Thyroid gland (tissue), 4 donors: ENCODE measurements at regions not wholly inside any gene's neighbourhood (a gene's known extent, or its start where the extent isn't known, plus 50 kb on each side); places are given as distances from the start of the nearest gene placed in this dataset.

ENCODE experiments used
- DNase-seq, 2 donors: peaks; one replicate each; pipeline ENCODE4 v3.0.0-alpha.2; 2019
- H3K27ac ChIP-seq, 3 donors: fragments of 200-600 bp; sonication (generic); 1 replicate in 2 of 3; 2 replicates in 1 of 3; pipeline ENCODE4 v1.5.1; 2016 to 2019; ENCODE audit warnings: mild to moderate bottlenecking in 1 of 3, moderate library complexity in 1 of 3
- H3K27me3 ChIP-seq: fragments of 200-600 bp; sonication (generic); one replicate; pipeline ENCODE4 v1.5.1; 2019
- H3K36me3 ChIP-seq, 2 donors: fragments of 200-600 bp; sonication (generic); one replicate each; pipeline ENCODE4 v1.5.1; 2016 to 2019
- H3K4me1 ChIP-seq, 2 donors: fragments of 200-600 bp; sonication (generic); one replicate each; pipeline ENCODE4 v1.5.1; 2017 to 2019
- H3K4me3 ChIP-seq, 3 donors: fragments of 200-600 bp; sonication (generic); replicated peaks in 1 of 3; 1 replicate in 2 of 3; 2 replicates in 1 of 3; pipeline ENCODE4 v1.5.1; 2016; ENCODE audit warnings: mild to moderate bottlenecking in 1 of 3
- H3K9me3 ChIP-seq: fragments of 200-600 bp; sonication (generic); one replicate; pipeline ENCODE4 v1.5.1; 2017
- POLR2A ChIP-seq, 2 donors: fragments of 450-650 bp; IDR thresholded peaks; one replicate each; pipeline ENCODE4 v1.6.1; 2017; ENCODE audit warnings: antibody characterized with exemption in 2 of 2, mild to moderate bottlenecking in 2 of 2, moderate library complexity in 1 of 2
- whole genome bisulfite sequencing, 2 donors: methylation state at CpG; one replicate each; pipeline ENCODE4 v1.1.5; 2017; 5-methylcytosine and 5-hydroxymethylcytosine counted together
- intact Hi-C: fragments of 100-400 bp; cut with DNase I; formaldehyde crosslinking; loops from one replicate; pipeline ENCODE4 v1.15.1; 2023
- TF ChIP-seq, protein P1 (sequence below), 6 experiments: fragments of 200-600 bp in 3 of 6; fragments of 450-650 bp in 3 of 6; sonication (generic) in 3 of 6; IDR thresholded peaks; one replicate each; pipeline ENCODE4 v1.5.1; 2016 to 2019; ENCODE audit warnings: antibody characterized with exemption in 6 of 6, mild to moderate bottlenecking in 2 of 6, inconsistent platforms in 1 of 6, moderate library complexity in 1 of 6

DNA sequence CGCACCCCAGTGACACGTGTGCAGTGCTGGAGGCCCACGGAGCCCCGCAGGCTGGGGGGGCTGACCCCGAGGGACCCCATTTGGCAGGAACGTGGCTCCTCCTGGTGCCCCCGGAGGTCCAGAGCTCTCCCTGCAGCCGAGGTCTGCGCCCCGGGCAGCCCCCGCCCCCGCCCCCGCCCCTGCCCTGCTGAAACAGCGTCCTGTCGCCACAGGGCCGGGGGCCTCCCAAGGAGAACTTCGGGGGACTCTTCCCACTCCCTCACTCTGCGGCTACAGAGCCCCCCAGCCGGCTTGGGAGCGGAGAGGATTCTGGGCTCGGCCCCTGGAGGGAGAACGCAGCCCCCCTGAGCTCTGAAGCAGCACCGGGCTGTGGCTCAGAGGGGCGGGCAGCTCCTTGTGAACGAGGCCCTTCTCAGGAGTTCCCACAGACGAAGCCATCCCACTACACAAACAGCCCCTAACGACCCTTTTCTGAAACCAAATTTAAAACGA is 115.2 kb downstream of the DLL1 start:
- Histone ChIP-seq H3K27me3 (no peaks in the 10 kb centered on the region), H3K4me1 (no peaks in the 10 kb centered on the region), H3K9me3 (no peaks in the 10 kb centered on the region), H3K4me3 (no peak overlapping the region), H3K36me3 (no peaks in the 10 kb centered on the region), H3K27ac (no peak overlapping the region)
- intact Hi-C loops: no loop called here
- 63 to 84% methylated on average over 6 to 11 of the region's 28 CpGs for WGBS, 2 donors
- no peak for DNase-seq
- TF ChIP-seq, protein P1, sequence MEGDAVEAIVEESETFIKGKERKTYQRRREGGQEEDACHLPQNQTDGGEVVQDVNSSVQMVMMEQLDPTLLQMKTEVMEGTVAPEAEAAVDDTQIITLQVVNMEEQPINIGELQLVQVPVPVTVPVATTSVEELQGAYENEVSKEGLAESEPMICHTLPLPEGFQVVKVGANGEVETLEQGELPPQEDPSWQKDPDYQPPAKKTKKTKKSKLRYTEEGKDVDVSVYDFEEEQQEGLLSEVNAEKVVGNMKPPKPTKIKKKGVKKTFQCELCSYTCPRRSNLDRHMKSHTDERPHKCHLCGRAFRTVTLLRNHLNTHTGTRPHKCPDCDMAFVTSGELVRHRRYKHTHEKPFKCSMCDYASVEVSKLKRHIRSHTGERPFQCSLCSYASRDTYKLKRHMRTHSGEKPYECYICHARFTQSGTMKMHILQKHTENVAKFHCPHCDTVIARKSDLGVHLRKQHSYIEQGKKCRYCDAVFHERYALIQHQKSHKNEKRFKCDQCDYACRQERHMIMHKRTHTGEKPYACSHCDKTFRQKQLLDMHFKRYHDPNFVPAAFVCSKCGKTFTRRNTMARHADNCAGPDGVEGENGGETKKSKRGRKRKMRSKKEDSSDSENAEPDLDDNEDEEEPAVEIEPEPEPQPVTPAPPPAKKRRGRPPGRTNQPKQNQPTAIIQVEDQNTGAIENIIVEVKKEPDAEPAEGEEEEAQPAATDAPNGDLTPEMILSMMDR (IDR thresholded peaks at IDR 0.05): no peak
- TF ChIP-seq POLR2A (IDR thresholded peaks at IDR 0.05): no peak

DNA sequence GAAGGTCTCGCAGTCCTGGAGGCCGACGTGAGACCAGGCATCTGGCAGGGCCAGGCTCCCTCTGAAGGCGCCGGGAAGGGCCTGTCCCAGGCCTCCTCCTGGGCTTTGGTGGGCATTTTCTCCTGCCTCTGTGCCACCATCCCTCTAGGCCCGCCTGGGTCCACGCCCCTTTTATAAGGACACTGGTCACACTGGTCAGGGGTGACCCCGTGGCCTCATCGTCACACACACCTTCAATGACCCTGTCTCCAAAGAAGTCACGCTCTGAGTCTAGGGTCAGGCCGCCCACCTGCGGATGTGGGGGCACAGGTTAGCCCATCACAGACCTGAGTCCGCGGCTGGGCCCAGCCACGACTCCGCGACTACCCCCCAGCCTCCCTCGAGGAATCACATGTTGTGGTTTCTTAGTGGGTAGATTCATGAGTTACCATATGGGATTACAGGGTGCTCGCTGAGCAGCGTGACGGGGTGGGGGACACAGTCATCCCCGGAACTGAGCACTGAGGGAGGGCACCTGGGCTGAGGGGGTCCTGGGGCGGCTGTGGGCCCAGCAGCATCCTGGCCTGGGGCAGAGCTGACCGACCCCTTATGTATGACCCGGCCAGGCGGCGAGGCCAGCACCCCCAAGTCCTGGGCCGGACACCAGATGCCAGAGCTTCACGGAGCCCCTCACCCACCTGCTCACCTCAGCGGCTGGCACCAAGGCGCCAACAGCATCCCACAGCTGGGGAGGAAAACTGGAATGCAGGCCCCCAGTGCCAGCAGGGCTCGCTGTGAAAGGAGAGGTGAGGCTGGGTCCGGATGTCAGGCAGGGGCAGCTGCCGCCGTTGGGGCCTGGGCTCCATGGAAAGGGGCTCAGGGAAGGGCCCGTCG is 115.9 kb downstream of the DLL1 start:
- H3K27me3 ChIP-seq: no peaks in the 10 kb centered on the region
- H3K36me3 ChIP-seq: no peaks in the 10 kb centered on the region
- intact Hi-C loops: no loop called here
- no peak overlapping the region for H3K4me3 ChIP-seq
- TF ChIP-seq, protein P1 (IDR thresholded peaks at IDR 0.05): no peak
- TF ChIP-seq POLR2A (IDR thresholded peaks at IDR 0.05): no peak
- no peaks in the 10 kb centered on the region for H3K4me1 ChIP-seq
- 95 to 96% methylated on average over 22 to 26 of the region's 37 CpGs for WGBS, 2 donors
- no peaks in the 10 kb centered on the region for H3K9me3 ChIP-seq
- no peak overlapping the region for H3K27ac ChIP-seq
- no peak for DNase-seq

DNA sequence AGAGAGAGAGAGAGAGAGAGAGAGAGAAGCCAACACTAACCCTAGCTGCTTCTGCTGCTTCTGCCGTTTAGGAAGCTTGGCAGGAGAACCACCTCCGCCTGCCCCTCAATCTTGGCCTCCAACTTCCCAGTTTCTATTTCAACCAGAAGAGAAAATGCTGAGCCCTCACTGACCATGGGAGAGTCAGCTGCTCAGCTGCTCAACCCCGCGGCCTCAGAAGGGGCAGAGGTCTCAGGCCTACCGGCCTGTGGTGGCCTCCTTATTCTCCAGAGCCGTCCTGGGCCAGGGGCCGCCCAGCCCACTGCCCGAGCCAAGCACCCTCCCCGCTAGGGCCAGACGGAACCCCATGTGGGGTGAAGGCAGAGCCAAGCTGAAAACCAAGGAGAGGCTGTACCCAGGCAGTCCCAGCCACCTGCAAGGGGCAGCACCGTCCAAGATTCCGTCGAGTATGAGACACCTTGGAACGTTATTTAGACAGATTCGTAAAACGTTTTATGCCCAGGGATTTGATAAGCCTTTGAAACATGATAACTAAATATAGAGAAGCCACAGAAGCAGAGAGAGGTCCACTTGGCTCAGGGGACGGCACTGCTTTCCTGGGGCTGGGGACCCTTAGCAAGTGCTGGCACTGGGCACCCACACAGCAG is 116.6 kb downstream of the DLL1 start:
- no peak overlapping the region for H3K27ac ChIP-seq
- no peak for DNase-seq
- H3K4me1 ChIP-seq: no peaks in the 10 kb centered on the region
- H3K9me3 ChIP-seq: no peaks in the 10 kb centered on the region
- H3K36me3 ChIP-seq: no peaks in the 10 kb centered on the region
- no peak overlapping the region for H3K4me3 ChIP-seq
- H3K27me3 ChIP-seq: no peaks in the 10 kb centered on the region
- intact Hi-C loops: no loop called here
- 81 to 86% methylated on average over 17 of the region's 17 CpGs for WGBS, 2 donors
- TF ChIP-seq POLR2A (IDR thresholded peaks at IDR 0.05): no peak
- TF ChIP-seq, protein P1 (IDR thresholded peaks at IDR 0.05): no peak

DNA sequence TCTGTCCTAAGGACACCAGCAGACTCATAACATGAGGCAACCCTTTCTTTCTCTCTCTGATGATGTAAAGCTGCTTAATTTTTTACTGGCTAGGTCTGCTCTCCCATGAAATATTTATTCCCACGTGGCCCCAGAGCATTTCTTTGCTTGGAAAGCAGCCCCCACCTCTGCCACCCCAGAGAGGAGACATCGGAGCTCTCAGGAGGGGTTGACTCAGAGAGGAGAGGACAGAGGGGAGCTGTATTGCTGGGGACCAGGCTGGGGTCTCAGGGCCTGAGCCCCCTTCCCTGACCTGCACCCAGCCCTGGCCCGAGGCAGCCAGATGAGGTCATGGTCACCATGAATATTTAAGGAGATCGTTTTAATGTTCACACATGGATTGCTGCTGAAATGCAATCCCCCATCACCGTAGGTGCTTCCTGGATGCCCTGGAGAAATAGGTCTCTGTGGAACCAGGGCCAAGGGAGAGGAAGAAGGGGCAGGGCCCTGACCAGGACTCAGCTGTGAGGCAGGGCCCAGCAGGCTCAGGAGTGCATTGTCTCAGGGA is 117.5 kb downstream of the DLL1 start:
- Histone ChIP-seq H3K4me3 (no peak overlapping the region), H3K27me3 (no peaks in the 10 kb centered on the region), H3K36me3 (no peaks in the 10 kb centered on the region), H3K4me1 (no peaks in the 10 kb centered on the region), H3K9me3 (no peaks in the 10 kb centered on the region), H3K27ac (no peak overlapping the region)
- 59 to 64% methylated on average over 5 of the region's 5 CpGs for WGBS, 2 donors
- no peak for TF ChIP-seq POLR2A (IDR thresholded peaks at IDR 0.05)
- TF ChIP-seq, protein P1 (IDR thresholded peaks at IDR 0.05): no peak
- no peak for DNase-seq
- intact Hi-C loops: no loop called here
